HG03095 (cell line): ENCODE measurements at regions not wholly inside any gene's neighbourhood (a gene's known extent, or its start where the extent isn't known, plus 50 kb on each side); places are given as distances from the start of the nearest gene placed in this dataset.
"Not testable (repeated sequence)": the region's sequence is repeated elsewhere in the genome, so short reads cannot be mapped to it uniquely, and the experiment has no call there.

Source experiments
- ATAC-seq: cut with Tn5 transposase; IDR thresholded peaks from one replicate; pipeline ENCODE4 v1.9.1; 2021; ENCODE audit warnings: moderate library complexity; ENCODE audit not compliant: unreplicated experiment

- ATAC-seq, result no peak
These were observed 271.2 kb downstream of the FBXO8 start for GRCh38 chr4:174012135-174012885.

DNA sequence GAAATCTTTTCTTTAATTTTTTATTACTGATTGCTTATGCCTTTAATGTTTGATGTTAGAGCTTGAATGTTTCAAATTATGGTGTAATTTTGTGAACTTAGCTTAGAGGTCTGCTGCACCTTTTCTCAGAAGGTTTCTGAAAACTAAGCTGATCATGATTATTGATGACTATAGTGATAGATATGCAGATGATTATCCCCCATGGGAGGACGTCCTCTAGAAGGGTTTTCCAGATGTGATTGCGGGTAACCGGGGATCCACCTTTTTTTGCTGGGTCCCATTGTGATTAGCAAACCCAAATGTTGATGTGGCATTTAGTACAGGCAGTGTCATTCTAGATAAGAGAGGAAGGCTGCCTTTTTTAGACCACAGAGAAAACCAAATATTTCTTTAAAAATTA lies 272.9 kb downstream of the FBXO8 start:
- ATAC-seq, result no peak

- ATAC-seq, result no peak
These were observed 273.6 kb downstream of the FBXO8 start for GRCh38 chr4:174009686-174010451.

GRCh38 chr4:174005422-174005821 lies 278.0 kb downstream of the FBXO8 start:
- ATAC-seq, result no peak

DNA sequence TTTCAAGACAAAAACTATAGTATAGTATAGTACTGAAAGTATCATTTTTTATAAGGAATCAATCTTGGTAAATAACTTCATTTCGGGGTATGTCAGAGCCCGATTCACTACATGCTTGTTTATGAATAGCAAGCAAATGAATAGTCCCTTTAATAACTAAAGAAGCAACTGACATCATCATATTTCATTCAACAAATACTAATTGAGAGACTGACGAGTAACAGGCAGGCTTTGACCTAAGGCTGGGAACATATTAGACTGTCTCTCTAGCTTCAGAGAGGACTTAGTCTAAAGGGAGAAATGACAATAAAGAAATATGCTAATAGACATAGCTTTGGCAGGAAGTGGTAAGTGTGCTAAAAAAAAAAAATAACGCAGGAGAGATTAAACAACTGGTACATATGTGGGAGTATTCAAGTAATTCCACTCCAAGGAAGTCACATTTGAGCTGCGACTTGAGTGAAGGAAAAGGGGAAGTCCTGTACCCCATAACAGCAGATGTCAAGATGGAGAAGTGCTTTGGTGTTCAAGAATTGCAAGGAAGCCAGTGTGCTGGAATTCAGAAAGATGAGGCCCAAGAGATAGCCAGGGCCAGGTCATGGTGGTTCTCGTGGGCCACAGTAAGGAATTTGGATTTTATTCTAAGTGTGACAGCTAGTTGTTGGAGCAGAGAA lies 284.9 kb downstream of the FBXO8 start:
- ATAC-seq, result no peak

DNA sequence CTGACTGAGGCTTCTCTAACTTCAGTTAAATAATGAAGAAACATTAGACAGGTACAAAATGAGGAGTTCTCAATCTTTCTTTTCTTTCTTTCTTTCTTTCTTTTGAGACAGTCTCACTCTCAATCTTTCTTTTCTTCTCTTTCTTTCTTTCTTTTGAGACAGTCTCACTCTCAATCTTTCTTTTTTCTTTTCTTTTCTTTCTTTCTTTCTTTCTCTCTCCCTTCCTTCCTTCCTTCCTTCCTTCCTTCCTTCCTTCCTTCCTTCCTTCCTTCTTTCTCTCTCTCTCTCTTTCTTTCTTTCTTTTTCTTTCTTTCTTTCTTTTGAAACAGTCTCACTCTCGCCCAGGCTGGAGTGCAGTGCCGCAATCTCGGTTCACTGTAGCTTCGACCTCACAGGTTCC lies 287.7 kb downstream of the FBXO8 start:
- ATAC-seq, result not testable (repeated sequence)

- ATAC-seq, result no peak
These were observed 291.7 kb downstream of the FBXO8 start for GRCh38 chr4:173991814-173992213.

GRCh38 chr4:173991316-173991715 lies 292.2 kb downstream of the FBXO8 start:
- no peak for ATAC-seq

DNA sequence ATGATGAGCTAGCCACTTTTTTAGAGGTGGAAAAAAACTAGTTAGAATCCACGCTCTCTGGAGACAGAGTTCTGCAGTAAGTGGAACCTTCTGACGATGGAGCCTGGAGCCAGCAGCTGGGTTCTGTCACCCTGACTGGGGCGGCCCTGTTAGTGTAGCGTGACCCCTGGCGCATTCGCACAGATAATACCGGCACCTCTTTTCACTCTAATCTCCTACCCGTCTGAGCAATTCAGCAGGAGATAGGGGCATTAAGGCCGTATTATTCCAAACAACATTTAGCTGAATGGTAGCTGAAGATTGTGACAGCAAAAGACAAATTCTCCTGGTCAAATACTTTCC lies 292.6 kb downstream of the FBXO8 start:
- no peak for ATAC-seq

- ATAC-seq, result no peak
These were observed 293.2 kb downstream of the FBXO8 start for GRCh38 chr4:173990126-173990868.

DNA sequence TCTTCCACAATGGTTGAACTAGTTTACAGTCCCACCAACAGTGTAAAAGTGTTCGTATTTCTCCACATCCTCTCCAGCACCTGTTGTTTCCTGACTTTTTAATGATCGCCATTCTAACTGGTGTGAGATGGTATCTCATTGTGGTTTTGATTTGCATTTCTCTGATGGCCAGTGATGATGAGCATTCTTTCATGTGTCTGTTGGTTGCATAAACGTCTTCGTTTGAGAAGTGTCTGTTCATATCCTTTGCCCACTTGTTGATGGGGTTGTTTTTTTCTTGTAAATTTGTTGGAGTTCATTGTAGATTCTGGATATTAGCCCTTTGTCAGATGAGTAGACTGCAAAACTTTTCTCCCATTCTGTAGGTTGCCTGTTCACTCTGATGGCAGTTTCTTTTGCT lies 319.9 kb downstream of the FBXO8 start:
- ATAC-seq, result not testable (repeated sequence)

DNA sequence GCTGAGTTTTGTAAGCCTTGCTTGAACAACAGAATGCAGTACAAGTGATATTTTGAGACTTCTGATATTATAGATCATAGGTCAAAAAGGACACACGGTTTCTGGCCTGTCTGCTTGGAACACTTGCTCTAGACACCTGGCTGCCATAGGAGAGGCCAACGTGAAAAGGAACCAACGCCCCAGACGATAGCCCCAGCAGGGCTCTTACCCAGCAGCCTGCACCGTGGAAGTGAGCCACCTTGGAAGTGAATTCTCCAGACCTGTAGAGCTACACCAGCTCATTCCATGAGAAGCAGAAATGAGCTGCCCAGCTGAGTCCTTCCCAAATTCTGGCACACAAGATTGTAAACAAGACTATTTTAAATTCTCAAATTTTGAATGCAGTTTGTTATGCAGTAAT lies 323.1 kb downstream of the FBXO8 start:
- no peak for ATAC-seq

DNA sequence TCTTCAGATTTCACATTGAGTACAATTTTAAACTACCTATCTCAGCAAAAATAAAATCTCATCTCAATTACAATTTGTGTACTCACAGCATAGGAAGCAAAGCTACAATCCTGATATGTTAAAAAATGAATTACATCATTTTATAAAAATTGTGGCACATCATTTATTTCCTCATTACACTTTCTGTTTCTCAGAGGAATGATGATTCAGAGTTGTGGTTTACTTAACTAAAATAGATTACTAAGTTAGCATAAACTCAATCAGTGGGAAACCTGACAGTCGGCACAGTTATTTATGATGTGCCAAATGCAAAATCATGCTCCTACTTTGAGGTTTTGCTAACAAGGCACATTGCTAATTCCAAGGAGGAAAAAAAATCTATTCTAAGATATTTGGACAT lies 325.0 kb downstream of the FBXO8 start:
- no peak for ATAC-seq

GRCh38 chr4:173943547-173943946 lies 339.9 kb downstream of the FBXO8 start:
- ATAC-seq, result no peak

GRCh38 chr4:173940146-173940545 lies 343.3 kb downstream of the FBXO8 start:
- no peak for ATAC-seq

DNA sequence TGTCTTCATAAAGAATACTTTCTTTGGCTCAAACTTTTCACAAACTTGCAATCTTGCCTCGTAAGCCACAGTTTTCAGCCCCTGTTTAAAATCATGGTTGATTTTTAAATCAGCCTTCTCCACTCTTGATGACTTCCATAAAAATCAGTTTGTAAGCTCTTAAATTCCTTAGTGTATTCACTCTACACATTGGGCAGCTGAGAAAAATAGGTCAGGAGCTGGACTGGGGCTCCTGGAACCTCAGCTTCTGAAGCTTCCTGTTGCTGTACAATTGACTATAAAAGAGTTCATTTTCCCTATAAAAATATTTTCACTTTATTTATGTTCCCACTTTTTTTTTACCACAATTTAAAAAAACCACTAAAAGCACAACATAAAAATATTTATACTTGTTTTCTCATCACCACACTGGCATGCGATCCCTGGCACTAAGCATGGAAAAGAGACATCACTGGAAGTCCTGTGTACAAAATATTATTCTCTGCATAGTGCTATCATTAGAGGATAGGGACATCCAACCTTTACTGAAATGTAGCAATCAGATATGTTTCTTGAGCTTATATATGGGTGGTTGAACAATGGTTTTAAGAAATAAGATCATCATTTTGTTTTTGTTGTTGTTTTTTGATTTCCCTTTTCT lies 345.7 kb downstream of the FBXO8 start:
- ATAC-seq, result no peak

GRCh38 chr4:173936861-173937260 lies 346.6 kb downstream of the FBXO8 start:
- no peak for ATAC-seq

DNA sequence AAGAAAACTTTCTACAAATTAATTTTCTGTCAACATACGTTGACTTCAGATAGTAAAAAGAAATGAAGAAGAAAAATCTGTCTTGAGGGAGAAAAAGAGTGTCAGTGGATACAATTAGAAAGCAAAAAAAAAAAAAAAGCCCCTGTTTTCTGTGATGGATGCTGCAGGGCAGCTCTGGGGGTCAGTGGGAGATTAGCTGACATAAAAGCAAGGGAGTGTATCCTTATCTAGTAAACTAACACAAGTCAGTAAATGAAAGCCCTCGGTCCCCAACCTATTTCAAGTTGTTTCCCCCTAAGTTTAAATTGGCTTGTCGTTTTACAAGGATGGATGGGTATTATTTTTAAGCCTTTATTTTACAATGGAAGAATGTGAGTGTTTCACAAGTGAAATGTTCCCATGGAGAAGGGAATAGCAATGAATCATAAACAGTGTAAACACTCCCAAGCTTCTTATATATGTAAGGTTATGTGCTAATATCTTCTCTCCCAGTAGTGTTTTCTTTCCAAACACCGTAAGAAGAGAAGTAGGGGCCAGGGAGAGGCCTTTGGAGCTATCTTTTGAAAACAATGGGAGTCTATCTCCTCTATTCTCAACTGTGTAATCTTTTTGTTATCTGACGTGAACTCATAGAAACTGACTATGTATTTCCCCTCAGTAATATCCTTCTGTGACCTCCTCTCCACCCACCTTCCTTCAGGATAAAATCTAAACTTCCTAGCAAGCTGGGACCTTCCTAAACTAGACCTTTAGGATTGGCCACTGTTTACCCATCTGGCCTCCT lies 347.7 kb downstream of the FBXO8 start:
- ATAC-seq, result no peak

DNA sequence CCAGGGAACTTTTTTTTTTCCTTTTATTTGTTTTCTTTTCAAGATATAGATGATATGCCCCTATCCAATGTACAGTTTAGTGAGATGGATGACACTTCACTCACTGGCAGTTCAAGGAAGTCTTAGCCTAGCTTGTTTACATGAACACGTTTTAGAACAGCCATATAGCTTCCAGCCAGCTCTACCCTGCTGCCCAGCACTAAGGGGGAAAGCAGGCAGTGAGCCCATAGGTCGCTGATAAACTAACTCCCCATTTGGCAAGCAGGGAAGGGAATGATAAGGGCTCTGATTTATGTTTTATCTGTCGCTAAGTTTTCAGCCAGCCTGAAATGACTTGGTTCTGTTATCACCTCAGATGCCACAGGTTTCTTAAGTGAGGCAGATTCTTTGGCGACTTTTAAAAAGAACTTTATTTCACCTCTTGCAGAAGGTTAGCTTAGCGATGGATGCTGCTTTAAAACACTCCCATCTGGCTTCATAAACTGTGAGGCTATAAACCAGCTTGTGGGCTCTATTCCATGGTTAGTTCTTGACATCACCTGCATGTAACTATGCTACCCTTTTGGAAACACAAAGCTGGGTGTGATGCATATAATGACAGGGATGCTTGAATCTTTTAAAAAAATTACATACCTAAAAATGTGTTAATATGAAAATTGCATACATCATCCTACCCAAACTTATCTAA lies 348.4 kb downstream of the FBXO8 start:
- no peak for ATAC-seq
